Fibroblast of upper back skin (primary cell): ENCODE measurements at regions not wholly inside any gene's neighbourhood (a gene's known extent, or its start where the extent isn't known, plus 50 kb on each side); places are given as distances from the start of the nearest gene placed in this dataset.
"Not testable (repeated sequence)": the region's sequence is repeated elsewhere in the genome, so short reads cannot be mapped to it uniquely, and the experiment has no call there.

ENCODE experiments used
- DNase-seq: peaks from one replicate; pipeline ENCODE4 v3.0.0-alpha.2; 2013

- DNase-seq = no peak
Measured at GRCh38 chr3:70620956-70621355, 308.5 kb upstream of the MDFIC2 start.

- DNase-seq = no peak
Measured at GRCh38 chr3:70620367-70620766, 307.9 kb upstream of the MDFIC2 start.

- DNase-seq = no peak
Measured at GRCh38 chr3:70618151-70618550, 305.7 kb upstream of the MDFIC2 start.

- DNase-seq = not testable (repeated sequence)
Measured at GRCh38 chr3:70617349-70617748, 304.9 kb upstream of the MDFIC2 start.

GRCh38 chr3:70615286-70615685 is 302.8 kb upstream of the MDFIC2 start:
- DNase-seq = no peak

DNA sequence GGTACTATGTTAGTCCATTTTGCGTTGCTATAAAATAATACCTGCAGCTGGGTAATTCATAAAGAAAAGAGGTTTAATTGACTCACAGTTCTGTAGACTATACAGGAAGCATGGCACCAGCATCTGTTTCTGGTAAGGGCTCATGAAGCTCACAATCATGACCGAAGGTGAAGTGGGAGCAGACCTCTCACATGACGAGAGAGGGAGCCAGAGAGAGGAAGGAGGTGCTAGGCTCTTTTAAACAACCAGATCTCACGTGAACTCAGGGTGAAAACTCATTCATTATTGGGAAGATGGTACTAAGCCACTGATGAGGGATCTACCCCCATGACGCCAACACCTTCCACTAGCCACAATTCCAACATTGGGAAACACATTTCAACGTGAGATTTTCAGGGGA is 301.7 kb upstream of the MDFIC2 start:
- DNase-seq = no peak

DNA sequence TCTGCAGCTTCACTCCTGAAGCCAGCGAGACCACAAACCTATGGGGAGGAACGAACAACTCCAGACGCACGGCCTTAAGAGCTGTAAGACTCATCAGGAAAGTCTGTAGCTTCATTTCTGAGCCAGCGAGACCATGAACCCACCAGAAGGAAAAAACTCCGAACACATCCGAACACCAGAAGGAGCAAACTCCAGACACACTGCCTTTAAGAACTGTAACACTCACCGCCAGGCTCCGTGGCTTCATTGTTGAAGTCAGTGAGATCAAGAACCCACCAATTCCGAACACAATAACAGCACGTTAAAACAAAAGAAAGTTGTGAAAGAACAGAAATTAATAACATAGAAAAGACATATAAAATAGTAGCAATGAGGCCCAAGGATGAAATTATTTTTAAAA is 300.5 kb upstream of the MDFIC2 start:
- DNase-seq = no peak

DNA sequence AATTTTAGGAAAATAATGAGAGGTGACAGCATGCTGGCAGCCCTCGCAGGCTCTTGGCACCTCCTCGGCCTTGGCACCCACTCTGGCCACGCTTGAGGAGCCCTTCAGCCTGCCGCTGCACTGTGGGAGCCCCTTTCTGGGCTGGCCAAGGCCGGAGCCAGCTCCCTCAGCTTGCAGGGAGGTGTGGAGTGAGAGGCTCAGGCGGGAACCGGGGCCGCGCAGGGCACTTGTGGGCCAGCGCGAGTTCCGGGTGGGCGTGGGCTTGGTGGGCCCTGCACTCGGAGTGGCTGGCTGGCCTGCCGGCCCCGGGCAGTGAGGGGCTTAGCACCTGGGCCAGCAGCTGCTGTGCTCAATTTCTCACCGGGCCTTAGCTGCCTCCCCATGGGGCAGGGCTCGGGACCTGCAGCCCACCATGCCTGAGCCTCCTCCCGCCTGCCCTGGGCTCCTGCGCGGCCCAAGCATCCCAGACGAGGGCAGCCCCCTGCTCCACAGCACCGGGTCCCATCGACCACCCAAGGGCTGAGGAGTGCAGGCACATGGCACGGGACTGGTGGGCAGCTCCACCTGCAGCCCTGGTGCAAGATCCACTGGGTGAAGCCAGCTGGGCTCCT is 299.3 kb upstream of the MDFIC2 start:
- DNase-seq = not testable (repeated sequence)

DNA sequence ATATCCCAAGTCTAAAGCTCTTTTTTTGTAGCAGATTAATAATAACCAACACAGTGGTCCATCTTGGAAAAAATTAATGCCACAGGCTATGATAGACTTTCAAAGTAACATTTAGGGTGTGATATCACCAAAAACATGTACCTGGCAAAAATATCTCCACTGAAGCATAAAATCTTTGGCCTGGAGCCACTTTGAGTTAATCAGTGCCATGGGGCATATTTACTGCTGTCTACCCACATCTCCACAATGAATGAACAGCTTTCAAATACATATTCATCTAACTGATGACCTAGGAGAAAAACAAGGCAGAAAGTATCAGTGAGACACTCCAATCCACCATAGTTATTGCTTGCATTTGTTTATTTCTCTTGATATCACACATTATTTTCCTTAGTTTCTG is 296.0 kb upstream of the MDFIC2 start:
- no peak for DNase-seq

DNA sequence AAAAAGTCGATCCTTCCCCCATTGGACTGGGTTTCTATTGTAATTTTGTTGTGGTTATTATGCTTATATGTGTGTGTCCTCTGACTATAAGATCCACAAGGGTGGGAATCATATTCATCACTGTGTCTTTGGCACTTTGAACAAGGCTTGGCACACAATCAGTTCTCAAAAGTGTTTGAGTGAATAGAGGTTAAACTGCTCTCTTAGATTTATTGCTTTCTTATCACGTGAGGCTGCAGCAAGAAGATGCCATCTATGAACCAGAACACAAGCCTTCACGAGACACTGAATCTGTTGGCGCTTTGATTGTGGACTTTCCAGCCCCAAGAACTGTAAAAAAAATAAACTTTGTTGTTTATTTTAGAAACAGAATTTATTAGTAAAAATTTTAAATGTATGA is 295.0 kb upstream of the MDFIC2 start:
- DNase-seq = no peak

DNA sequence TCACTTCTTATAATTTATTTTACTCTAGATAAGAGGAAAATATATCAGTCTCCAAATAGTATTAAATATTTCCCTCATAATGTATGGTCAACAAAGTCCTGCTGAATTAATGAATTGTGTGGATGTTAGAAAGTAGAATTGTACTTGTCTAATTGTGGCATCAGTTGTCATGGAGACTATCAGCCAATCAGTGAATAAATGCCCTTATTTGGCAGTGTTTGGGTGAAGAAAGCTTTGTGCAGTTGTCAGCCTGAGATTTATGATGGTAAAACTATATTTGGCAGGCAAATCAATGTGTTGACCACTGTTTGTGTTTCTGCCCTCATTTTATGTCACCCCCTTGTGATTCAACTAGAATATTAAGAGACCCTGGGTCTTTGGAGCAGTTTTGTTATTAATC is 293.6 kb upstream of the MDFIC2 start:
- DNase-seq = peak; percentile 9

GRCh38 chr3:70603103-70603502 is 290.7 kb upstream of the MDFIC2 start:
- no peak for DNase-seq

- no peak for DNase-seq
Measured at GRCh38 chr3:70597312-70597711, 284.9 kb upstream of the MDFIC2 start.

GRCh38 chr3:70583682-70584081 is 271.2 kb upstream of the MDFIC2 start:
- DNase-seq = no peak

GRCh38 chr3:70582803-70583202 is 270.4 kb upstream of the MDFIC2 start:
- DNase-seq = no peak

DNA sequence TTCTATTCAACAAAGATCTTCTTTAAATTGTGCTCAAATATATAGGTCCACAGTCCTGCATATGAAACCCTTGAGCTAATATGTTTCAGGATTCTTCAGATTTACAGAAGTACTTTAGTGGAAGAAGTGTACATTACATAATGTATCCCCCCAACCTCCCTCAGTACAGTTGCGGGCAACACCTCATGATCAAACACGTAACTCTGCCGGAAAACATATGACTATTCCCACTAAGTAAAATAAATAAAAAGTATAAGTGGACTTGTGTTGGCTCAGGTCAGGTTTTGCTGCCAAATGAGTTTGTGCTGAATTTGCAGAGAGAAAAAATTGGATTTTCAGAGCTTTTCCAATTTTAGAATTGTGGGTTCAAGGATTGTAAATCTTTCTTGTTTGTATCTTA is 267.6 kb upstream of the MDFIC2 start:
- no peak for DNase-seq

GRCh38 chr3:70571696-70572095 is 259.3 kb upstream of the MDFIC2 start:
- DNase-seq = no peak

GRCh38 chr3:70570584-70570983 is 258.1 kb upstream of the MDFIC2 start:
- DNase-seq = no peak

GRCh38 chr3:70568626-70569025 is 256.2 kb upstream of the MDFIC2 start:
- DNase-seq = no peak

- no peak for DNase-seq
Measured at GRCh38 chr3:70565861-70566260, 253.4 kb upstream of the MDFIC2 start.

DNA sequence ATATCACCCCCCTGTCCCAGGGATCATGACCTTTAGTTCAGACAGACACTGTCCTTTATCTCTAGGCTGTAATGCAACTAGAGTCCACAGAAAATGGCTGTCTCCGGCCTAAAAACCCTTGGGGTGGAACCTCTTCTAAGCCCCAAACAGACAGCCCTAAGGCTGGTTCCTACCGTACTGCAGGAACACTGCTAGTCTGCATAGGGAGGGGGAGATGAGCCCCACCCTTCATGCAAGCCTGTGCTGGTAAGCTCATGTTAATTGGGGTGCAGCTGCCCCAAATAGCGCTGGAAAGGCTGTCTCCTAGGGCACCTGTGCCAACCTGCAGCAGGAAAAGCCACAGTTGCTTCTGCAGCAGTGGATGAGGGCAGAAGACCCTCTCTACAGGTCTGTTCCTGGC is 252.1 kb upstream of the MDFIC2 start:
- DNase-seq = no peak

GRCh38 chr3:70561796-70562195 is 249.4 kb upstream of the MDFIC2 start:
- DNase-seq = peak; percentile 55

- DNase-seq = no peak
Measured at GRCh38 chr3:70558956-70559355, 246.5 kb upstream of the MDFIC2 start.

DNA sequence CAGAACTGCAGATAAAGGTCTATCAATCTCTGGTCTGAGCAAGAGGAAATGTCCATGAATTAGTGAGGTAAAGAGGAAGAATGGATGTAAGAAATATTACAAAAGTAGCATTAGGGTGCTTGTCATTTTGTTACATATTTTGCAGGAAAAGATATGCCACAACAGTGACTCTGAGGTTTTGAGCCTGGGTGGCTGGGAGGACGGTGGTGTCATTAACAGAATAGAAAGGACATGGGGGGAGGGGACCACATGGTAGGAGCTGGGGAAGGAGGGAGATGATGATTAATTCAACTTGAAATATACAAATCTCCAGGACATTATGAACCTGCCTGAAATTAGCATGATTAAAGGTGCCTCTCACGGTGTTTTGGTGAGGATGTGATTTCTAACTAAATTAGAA is 245.5 kb upstream of the MDFIC2 start:
- no peak for DNase-seq

GRCh38 chr3:70556056-70556455 is 243.6 kb upstream of the MDFIC2 start:
- peak; percentile 88 for DNase-seq

GRCh38 chr3:70554170-70554569 is 241.7 kb upstream of the MDFIC2 start:
- peak; percentile 49 for DNase-seq
